ENCODE measurements at regions not wholly inside any gene's neighbourhood (a gene's known extent, or its start where the extent isn't known, plus 50 kb on each side); places are given as distances from the start of the nearest gene placed in this dataset.

- H3K27me3 Mint-ChIP-seq (ENCODE audit: unreplicated experiment): no peaks in the 10 kb centered on the region
- no peak overlapping the region for H3K27ac Mint-ChIP-seq (ENCODE audit: unreplicated experiment)
- H3K9me3 Mint-ChIP-seq (ENCODE audit: unreplicated experiment): no peaks in the 10 kb centered on the region
- no peaks in the 10 kb centered on the region for H3K4me1 Mint-ChIP-seq (ENCODE audit: unreplicated experiment)
- no peaks in the 10 kb centered on the region for H3K36me3 Mint-ChIP-seq (ENCODE audit: low read depth, unreplicated experiment)
- no peak for DNase-seq (ENCODE audit: low spot score)
- no peak overlapping the region for H3K4me3 Mint-ChIP-seq (ENCODE audit: unreplicated experiment)
- TF ChIP-seq CTCF (IDR thresholded peaks at IDR 0.05; ENCODE audit: unreplicated experiment): no peak
Measured at GRCh38 chr2:173706936-173707335, 258.2 kb downstream of the SP3 start.

- H3K4me3 Mint-ChIP-seq (ENCODE audit: unreplicated experiment): no peak overlapping the region
- no peaks in the 10 kb centered on the region for H3K36me3 Mint-ChIP-seq (ENCODE audit: low read depth, unreplicated experiment)
- H3K9me3 Mint-ChIP-seq (ENCODE audit: unreplicated experiment): no peaks in the 10 kb centered on the region
- no peaks in the 10 kb centered on the region for H3K4me1 Mint-ChIP-seq (ENCODE audit: unreplicated experiment)
- no peak overlapping the region for H3K27ac Mint-ChIP-seq (ENCODE audit: unreplicated experiment)
- no peak for TF ChIP-seq CTCF (IDR thresholded peaks at IDR 0.05; ENCODE audit: unreplicated experiment)
- H3K27me3 Mint-ChIP-seq (ENCODE audit: unreplicated experiment): no peaks in the 10 kb centered on the region
- no peak for DNase-seq (ENCODE audit: low spot score)
Measured at GRCh38 chr2:173708806-173709205, 256.4 kb downstream of the SP3 start.

DNA sequence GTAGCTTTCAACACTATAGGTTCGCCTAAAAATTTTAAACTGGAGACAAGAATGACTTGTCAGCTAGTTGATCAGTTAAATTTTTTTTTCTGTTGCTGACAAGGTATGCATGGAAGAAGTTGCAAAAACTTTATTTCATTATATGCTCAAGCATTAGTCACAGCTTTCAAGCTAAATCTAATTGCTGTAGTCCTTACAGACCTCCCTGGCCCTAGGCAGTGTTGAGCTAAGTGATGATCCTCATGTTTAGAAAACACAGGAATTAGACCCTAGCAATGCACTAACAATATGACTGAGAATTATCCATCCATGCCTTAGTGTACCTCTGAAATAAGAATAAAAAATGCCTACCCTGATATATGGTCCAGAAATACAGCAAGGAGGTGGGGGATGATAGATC is 253.4 kb downstream of the SP3 start:
- Mint-ChIP-seq H3K4me1 (ENCODE audit: unreplicated experiment) (no peaks in the 10 kb centered on the region), H3K36me3 (ENCODE audit: low read depth, unreplicated experiment) (no peaks in the 10 kb centered on the region), H3K27ac (ENCODE audit: unreplicated experiment) (no peak overlapping the region), H3K27me3 (ENCODE audit: unreplicated experiment) (no peaks in the 10 kb centered on the region), H3K9me3 (ENCODE audit: unreplicated experiment) (no peaks in the 10 kb centered on the region), H3K4me3 (ENCODE audit: unreplicated experiment) (no peak overlapping the region)
- no peak for TF ChIP-seq CTCF (IDR thresholded peaks at IDR 0.05; ENCODE audit: unreplicated experiment)
- no peak for DNase-seq (ENCODE audit: low spot score)

GRCh38 chr2:173713904-173714555 is 251.1 kb downstream of the SP3 start:
- Mint-ChIP-seq H3K36me3 (ENCODE audit: low read depth, unreplicated experiment) (no peaks in the 10 kb centered on the region), H3K27ac (ENCODE audit: unreplicated experiment) (no peak overlapping the region)
- DNase-seq (ENCODE audit: low spot score): no peak

More at GRCh38 chr2:173713904-173714555, 251.1 kb downstream of the SP3 start:
- no peak overlapping the region for H3K4me3 Mint-ChIP-seq (ENCODE audit: unreplicated experiment)
- H3K9me3 Mint-ChIP-seq (ENCODE audit: unreplicated experiment): no peaks in the 10 kb centered on the region
- no peaks in the 10 kb centered on the region for H3K4me1 Mint-ChIP-seq (ENCODE audit: unreplicated experiment)
- H3K27me3 Mint-ChIP-seq (ENCODE audit: unreplicated experiment): no peaks in the 10 kb centered on the region
- no peak for TF ChIP-seq CTCF (IDR thresholded peaks at IDR 0.05; ENCODE audit: unreplicated experiment)

All from endothelial cell (in vitro differentiated cells).